HG03432 (cell line): ENCODE measurements at regions not wholly inside any gene's neighbourhood (a gene's known extent, or its start where the extent isn't known, plus 50 kb on each side); places are given as distances from the start of the nearest gene placed in this dataset.
A peak's percentile ranks its signal among the peaks of the same experiment; 100 is the strongest.

ENCODE experiments used
- ATAC-seq: cut with Tn5 transposase; IDR thresholded peaks from one replicate; pipeline ENCODE4 v1.9.1; 2021; ENCODE audit warnings: mild to moderate bottlenecking, moderate library complexity; ENCODE audit not compliant: unreplicated experiment

DNA sequence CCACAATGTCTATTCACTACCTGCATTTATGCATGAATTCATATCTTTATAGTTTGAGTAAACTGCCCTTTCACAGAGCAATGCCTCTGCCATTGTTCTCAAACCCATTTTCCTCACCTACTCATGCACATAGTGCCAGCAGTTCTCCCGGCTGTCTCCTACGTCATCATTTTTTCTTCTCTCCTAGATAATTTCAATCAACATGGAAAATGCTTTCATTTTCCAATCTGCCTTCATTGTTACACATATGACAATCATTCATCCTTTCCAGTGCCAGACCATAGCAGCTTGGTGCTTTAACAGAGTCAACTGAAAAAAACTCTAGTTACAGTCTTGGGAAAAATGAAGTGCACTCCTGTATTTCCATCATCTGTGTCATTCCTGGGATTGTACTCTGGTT is 514.8 kb upstream of the CTNND2 start:
- ATAC-seq = no peak

DNA sequence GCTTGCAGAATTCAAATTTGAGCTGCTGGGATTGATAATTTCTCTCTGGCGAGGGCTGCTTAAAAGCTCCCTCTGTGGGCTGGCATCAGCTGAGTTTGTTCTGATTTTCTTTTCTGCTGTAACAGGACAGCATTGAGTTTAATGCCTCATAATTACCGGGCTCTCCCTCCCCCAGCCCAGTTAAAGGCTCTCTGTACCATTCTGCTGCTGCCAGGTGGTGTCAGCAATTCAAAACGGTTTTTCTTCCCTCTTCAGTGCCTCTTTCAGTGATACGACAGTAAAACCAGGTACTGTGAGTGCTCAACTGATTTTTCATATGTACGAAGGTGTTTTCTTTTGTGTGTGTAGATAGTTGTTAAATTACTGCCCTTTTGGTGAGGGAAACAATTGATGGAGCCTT is 509.3 kb upstream of the CTNND2 start:
- no peak for ATAC-seq

DNA sequence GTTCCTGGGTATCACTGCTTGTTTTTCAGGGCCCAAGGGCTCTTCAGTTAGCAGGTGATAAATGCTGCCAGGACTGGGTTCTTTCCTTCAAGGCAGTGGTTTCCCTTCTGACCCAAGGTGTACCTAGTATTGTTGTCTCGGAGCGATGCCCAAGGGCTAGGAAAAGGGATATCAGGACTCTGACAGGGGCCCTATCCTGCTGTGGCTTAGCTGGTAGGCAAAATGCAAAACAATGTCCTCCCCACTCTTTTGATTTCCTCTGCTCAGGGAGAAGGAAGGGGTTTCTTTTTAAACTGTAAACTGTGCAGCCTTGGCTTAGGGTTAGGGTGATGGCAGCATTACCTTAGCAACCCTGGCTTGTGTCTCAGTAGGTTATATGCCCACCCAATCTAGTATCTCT is 508.8 kb upstream of the CTNND2 start:
- ATAC-seq = no peak

DNA sequence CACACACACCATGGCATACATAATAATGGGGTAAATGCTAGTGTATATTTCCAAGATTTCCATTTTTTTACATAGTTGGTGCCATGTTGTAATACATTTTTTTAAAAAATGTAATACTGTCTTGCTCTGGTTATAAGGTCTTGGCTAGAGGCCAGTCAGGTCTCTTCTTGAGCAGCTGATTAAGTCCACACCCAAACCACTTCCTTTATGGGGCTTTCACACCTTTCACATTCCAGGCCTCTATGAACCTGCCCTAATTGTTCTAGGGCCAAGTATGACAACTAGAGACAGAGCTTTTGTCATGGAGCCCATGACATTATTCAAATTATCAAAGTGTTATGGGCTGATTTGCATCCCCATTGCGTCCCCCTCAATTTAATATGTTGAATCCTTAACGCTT is 495.6 kb upstream of the CTNND2 start:
- ATAC-seq = no peak

DNA sequence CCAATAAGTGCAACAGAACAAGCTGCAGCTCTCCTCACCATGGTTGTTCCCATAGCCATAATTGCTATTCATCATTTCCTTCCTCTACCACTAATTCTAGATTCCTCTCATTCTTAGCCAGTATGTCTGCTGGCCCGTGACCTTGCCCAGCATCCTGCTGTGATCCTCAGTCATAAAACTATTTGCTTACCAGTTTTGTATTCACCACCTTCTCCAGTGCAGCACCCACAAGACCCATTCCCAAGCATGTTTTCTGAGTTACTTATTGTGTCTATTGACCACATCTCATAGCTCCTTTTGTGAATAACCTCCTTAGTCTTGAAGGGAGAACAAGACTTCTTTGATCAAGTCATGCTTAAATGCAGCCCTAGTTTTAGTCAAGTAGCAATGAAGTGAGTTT is 488.0 kb upstream of the CTNND2 start:
- ATAC-seq = no peak

DNA sequence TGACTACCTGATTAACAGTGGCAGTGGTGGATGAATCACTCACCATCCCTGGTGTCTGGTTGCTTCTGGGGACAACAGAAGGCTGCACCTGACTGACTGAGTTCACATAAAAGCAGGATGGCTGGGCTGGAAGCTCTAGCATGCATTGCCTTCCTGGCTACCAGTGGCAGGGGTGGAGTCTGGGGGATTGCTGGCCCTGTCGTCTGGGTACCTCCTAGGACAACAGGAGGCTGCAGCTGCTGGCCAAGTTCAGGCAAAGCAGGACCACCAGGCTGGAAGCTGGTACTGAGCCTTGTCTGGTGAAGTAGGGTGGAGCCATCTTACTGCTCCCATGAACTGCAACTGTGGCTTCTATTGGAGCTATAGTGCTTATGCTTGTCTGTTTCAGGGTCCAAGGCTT is 480.8 kb upstream of the CTNND2 start:
- ATAC-seq = no peak

DNA sequence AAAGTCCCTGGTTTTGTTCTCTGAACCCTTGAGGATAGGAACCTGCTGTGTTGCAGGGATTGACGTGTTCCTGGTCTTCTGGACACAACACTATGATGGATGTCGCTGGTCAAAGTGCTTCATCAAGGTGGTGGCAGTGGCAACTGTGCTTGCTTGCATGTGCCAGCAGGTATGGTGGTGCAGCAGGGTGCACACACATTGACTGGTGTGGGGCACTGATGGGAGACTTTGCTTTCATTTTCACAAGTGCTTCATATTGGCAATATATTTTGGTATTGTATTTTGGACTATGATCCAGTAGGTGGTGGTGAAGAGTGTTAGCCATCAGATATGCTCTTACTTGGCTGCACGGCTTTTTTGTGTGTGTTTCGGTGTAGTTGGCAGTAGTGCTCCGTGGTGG is 479.8 kb upstream of the CTNND2 start:
- no peak for ATAC-seq

DNA sequence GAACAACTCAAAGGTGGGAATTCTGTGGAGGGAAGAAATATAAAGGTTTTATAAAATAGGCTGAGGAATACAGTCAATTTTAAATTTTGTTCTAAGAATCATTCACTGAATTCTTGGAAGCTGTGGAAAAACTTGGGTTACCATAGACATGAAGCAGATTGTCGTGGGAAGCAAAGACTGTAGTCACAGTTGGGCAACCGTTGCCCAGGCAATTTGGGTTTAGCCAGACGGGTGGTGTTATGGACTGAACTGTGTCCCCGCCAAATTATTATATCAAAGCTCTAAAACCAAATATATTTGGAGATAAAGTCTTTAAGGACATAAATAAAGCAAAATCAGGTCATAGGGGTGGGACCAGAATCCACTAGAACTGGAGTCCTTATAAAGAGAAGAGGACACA is 463.7 kb upstream of the CTNND2 start:
- ATAC-seq = no peak

DNA sequence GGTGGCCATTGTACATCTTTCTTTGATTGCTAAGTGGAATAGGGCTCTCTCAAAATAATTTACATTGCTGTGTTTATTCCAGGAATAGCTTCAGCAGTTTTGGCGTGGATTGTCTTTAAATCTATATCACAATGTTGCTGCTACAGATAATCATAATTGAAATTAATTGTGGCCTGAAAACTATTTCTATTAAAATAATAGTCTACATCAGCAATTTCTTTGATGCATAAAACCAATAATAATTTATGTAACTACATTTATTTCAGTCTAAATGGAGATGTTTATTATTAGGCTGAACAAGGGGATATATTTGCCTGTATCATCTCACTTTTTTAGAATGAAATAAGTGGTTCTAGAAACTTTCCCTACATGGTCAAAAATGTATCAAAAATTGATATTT is 456.0 kb upstream of the CTNND2 start:
- no peak for ATAC-seq

DNA sequence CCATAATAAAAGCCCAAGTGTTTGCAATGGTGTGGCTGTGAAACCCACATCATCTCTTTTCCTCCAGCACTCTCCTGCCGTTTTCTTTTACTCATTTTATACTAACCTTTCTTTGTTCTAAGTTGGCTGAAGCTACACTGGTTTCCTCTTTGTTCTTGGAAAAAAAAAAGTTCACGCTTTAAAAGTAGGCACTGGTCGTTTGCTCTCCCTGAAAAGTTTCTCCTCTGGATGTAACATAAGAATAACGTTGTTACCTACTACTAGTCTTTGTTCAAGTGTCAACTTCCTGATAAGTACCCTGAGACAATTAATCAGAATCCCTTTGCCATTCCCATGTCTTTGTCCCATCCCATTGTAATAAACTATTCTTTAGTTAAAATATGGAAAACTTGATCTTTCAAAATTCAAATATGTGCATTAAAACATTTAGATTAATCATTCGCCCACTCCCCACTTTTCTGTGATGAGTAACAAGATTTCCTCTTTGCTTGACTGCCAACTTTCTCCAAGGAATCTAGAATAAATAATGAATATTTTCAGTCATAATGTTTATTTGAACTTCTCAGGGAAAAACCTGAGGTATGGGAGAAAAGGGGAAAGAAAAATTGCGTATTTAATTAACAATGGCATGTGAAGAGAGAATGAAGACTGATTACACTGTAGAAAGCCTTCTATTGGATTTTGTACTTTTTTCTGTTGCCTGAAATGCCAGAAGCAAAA is 454.3 kb upstream of the CTNND2 start:
- no peak for ATAC-seq

DNA sequence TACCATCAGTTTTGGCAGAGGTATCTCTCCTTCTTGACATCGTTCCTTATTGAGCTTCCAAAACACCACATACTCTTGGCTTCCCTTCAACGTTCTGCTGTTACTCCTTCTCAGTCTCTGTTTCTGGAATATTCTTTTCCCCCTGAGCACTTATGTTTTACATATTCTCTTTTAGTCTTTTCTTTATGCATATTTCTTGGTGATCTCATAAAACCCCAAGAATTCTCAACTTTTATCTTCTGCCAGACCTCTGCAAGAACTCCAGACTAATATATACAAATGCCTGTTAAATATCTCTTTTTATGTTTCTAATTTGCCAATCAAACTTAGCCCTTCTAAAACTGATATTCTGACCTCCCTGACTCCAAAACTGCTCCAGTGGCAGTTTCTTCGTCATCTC is 453.4 kb upstream of the CTNND2 start:
- no peak for ATAC-seq

DNA sequence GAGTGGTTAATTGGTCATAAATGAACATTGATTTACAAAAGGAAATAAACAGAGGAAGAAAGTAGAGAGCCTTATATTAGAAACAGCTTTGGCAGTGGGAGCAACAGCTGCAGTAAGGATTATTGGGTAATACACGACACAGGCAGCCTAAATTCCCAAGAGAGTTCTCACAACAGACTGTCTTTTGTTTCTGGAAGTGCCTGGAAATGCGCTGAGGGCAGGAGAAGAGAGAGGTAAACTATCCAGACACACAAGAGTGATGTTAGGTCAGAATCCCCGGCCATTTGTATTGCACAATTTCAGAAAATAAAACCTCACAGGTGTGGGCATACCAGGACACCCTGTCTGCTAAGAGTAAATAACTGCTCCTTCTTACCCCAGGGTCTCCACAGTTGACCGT is 450.4 kb upstream of the CTNND2 start:
- ATAC-seq = no peak

DNA sequence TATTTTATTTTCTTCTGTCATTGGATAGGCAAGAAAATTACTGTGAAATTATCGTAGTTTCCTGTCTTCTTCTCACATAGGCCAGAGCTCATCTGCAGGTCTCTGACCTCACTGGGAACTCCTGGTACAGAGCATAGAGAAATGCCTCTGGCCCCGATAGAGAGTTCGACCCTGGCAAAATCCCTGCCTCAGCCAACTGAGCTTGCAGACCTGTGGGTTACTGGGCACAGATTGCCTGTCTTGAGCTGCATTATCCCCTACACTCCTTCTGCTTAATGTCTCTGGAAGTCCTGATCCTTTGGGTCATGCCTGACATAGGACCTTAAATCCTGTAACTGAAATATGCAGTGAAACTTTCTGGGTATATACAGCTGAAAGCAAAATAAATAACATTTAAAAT is 439.3 kb upstream of the CTNND2 start:
- no peak for ATAC-seq

DNA sequence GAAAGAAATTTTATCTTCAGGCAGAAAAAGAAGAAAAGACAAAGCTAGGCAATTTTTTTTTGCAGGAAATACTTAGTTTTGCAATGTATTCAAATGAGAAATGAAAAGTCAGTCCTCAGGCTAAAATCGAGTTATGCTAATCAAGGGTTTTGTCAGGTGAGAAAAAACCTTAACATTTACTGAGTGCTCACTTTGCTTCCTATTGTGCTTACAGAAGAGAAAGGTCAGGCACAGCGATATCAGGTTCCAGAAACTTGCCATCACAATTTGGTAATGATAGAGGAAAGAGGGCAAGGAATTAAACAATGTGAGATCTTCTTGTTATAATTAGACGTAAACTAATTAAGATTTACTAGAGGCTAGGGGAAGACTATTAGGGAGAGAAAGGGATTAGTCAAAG is 431.7 kb upstream of the CTNND2 start:
- ATAC-seq = no peak

DNA sequence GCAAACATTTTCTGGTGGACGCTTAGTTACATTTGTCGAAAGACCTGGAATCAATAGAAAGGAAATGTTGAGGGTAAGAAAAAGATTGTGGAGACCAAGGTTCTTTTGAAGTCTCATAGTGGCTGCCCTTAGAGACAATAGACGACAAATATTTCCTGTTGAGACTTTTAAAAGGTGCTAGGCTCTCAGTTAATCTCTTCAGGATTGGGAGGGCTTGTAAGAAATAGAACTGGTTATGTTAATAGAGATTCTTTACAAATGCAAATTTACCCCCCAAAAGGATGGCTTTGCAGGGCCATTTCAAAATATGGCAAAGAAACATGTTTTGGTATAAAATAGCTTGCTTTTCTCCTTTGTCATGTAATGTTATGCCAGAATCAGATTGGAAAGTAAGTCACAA is 428.2 kb upstream of the CTNND2 start:
- ATAC-seq = no peak

DNA sequence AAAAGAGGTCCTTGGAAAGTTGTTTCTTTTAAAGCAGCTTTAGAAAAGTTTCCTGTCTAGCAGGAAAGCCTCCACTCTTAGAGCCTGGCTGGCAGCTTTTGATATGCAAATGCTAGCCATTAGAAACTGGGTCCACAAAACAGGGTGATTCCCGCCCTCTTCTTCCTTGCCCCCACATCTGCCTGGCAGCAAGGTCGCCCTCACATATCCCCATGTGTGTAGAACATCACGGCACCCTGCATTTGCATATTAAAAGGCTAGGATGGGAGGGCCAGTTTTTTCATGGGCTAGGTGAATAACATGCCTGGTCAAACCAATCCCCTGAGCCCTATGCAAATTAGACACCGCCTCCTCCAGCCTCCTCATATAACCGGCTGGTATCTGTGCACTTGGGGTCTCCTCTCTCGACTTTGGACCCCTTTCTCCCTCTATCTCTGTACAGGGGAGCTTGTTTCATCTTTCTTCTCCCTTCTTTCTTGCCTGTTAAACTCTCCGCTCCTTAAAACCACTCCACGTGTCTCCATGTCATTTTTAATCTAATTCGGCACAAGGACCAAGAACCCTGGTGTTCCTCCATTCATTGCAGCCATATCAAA is 426.8 kb upstream of the CTNND2 start:
- no peak for ATAC-seq

DNA sequence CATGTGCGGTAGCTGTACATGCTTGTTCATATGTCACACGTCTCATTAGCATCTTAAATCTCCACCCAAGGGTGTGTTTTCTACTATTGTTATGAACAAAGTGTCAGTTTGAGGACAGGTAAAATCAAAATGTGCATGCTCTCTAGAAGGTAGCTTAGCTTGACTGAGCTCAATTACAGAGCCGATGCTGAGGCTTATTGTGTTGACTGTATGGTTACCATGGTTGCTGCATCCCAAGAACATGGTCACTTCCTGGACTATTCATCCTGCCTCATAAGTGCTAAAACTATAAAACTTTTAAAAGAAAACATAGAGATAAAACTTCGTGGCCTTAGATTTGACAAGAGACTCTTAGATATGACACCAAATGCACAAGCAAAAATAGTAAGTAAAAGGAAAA is 426.1 kb upstream of the CTNND2 start:
- no peak for ATAC-seq

DNA sequence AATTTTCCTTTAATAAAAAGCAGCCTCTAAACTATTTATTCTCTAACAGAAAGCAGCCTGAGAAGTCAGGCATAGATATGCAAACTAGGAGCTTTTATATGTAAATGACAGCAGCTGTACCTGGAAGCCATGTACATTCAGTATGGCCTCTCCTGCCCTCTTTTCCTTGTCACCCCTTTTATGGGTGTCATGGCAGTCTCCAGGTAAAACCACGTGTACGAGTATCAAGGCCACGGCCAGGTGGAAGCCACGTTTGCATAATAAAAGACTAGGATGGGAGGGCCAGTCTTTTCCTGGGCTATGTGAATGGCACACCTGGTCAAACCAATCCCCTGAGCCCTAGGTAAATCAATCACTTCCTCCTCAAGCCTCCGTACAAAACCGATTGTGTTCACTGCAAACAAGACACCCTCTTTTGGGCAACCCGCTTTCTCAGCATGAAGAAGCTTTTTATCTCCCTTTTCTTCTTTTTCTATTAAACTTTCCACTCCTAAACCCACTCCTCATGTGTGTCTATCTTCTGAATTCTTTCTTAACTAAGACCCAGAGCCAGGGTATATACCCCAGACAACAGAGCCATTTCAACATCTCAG is 419.5 kb upstream of the CTNND2 start:
- no peak for ATAC-seq

DNA sequence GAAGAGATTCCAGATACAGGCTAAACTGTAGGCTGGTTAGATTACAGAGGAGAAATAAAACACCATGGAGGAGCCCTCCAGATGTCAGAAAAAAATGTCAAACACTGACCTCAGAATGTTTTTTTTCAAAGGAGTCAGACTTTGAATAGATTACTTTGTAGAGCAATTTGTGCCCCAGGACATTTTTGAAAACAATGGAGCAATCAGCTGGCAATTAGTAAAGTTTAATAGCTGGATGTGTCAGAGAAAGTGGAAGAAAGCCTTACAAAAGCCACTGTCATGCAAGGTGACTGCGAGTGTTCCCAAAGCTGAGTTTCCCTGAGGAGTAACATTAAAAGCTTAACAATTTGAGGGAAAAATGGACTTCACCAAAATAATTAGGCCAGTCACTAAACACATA is 417.8 kb upstream of the CTNND2 start:
- ATAC-seq = no peak

DNA sequence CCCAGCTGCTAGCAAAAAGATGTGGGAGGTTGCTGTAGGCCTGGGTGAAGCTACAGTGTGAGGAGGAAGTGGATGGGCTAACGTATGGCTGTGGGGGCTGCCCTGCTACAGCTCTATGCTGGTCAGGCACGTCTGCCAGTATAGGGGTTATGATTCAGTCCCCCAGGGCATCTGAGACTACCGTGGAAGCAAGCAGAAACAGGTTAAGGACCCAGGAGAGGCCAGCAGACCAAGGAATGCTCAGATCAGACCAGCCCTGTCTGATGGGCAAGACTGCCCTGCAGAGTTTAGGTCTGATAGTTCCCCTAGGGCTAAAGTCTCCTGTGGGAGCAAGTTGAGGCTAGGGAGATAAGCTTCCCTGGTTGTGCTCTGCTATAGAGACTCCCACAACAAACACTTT is 416.1 kb upstream of the CTNND2 start:
- no peak for ATAC-seq

DNA sequence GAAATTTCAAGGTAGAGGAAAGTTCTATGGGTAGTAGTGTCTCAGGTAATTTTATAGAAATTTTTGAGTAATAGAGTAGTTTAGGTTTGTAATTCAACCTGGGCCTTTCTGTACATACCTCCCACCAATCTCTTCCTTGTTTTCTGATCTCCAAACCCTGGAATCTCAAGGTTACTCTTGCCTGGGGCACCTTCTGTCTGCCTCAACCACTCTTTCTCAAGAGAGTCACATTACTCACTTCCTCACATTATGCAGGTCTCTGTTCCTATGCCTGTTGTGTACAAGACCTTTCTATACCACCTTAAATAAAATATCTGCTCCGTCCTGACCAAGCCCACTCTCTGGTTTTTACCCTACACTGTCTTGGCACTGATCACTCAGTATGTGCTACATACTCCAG is 412.6 kb upstream of the CTNND2 start:
- no peak for ATAC-seq

DNA sequence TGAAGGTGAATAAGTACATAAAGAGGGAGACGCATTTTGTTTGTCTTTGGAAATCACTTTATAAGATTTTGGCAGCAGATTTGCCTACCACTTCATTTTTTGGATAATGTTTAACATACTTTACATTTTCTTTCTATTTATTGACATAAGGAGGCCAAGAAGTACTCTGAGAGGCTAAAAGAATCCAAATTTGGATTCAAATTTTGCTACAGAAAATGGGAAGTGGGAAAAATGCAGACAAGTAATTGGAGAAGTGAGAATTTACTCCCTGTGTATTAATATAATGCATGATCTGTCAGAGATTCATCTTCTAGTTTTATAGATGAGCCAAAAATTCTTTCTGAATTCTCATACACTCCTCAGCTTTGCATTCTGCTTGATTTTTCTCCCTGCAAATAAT is 411.2 kb upstream of the CTNND2 start:
- ATAC-seq = no peak

DNA sequence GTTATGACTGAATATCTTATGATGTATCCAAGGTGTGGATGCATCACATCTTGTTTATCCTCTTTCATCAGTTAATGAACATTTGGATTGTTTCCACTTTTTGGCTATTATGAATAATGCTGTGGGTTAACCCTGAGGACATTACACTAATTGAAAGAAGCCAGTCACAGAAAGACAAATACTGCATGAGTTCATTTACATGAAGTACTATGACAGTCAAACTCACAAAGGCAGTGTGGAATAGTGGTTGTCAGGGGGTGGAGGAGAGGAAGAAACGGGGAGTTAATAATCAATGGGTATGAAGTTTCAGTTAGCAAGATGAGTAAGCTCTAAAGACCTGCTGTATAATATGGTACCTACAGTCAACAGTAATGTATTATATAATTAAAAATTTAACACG is 409.4 kb upstream of the CTNND2 start:
- ATAC-seq = peak; percentile 93
